IMR-90 (cell line): ENCODE measurements at regions not wholly inside any gene's neighbourhood (a gene's known extent, or its start where the extent isn't known, plus 50 kb on each side); places are given as distances from the start of the nearest gene placed in this dataset.

Experiments used
- BHLHE40 ChIP-seq: fragments of 150-350 bp; IDR thresholded peaks from 2 replicates; pipeline ENCODE4 v1.6.1; 2016; ENCODE audit warnings: mild to moderate bottlenecking, low read depth, low read length
- CEBPB ChIP-seq: IDR thresholded peaks from 2 replicates; pipeline ENCODE4 v1.6.1; 2012; ENCODE audit warnings: low read depth, low read length, improper control_type of control experiment
- ELK1 ChIP-seq: fragments of 150-350 bp; IDR thresholded peaks from 2 replicates; pipeline ENCODE4 v1.6.1; 2016; ENCODE audit warnings: low read depth, mild to moderate bottlenecking, low read length, moderate library complexity, borderline replicate concordance
- FOS ChIP-seq: fragments of 150-350 bp; IDR thresholded peaks from 2 replicates; pipeline ENCODE4 v1.6.1; 2016; ENCODE audit warnings: low read depth, low read length
- NFE2L2 ChIP-seq: fragments of 150-350 bp; IDR thresholded peaks from 2 replicates; pipeline ENCODE4 v1.6.1; 2016; ENCODE audit warnings: low read depth, mild to moderate bottlenecking, low read length
- POLR2A ChIP-seq: IDR thresholded peaks from 2 replicates; pipeline ENCODE4 v1.6.1; 2012; ENCODE audit warnings: mild to moderate bottlenecking, low read depth, low read length
- RAD21 ChIP-seq: IDR thresholded peaks from 2 replicates; pipeline ENCODE4 v1.6.1; 2012; ENCODE audit warnings: low read length, improper control_type of control experiment
- RFX5 ChIP-seq: IDR thresholded peaks from 2 replicates; pipeline ENCODE4 v1.8.0; 2012; ENCODE audit warnings: low read depth, mild to moderate bottlenecking, low read length, moderate library complexity
- USF2 ChIP-seq: fragments of 150-350 bp; IDR thresholded peaks from 2 replicates; pipeline ENCODE4 v1.6.1; 2017; ENCODE audit warnings: mild to moderate bottlenecking, antibody characterized with exemption, low read length, low read depth
- TF ChIP-seq, protein P1 (sequence below): conservative IDR thresholded peaks from 2 replicates; pipeline ENCODE4 v1.5.1; 2012; ENCODE audit warnings: mild to moderate bottlenecking, low read depth, low read length, improper control_type of control experiment

GRCh38 chr7:98728555-98728954 is 111.5 kb downstream of the NPTX2 start:
- TF ChIP-seq POLR2A (no peak), USF2 (no peak), ELK1 (no peak), CEBPB (no peak), RAD21 (no peak), BHLHE40 (no peak), RFX5 (no peak), FOS (no peak), NFE2L2 (no peak)
- TF ChIP-seq, protein P1, sequence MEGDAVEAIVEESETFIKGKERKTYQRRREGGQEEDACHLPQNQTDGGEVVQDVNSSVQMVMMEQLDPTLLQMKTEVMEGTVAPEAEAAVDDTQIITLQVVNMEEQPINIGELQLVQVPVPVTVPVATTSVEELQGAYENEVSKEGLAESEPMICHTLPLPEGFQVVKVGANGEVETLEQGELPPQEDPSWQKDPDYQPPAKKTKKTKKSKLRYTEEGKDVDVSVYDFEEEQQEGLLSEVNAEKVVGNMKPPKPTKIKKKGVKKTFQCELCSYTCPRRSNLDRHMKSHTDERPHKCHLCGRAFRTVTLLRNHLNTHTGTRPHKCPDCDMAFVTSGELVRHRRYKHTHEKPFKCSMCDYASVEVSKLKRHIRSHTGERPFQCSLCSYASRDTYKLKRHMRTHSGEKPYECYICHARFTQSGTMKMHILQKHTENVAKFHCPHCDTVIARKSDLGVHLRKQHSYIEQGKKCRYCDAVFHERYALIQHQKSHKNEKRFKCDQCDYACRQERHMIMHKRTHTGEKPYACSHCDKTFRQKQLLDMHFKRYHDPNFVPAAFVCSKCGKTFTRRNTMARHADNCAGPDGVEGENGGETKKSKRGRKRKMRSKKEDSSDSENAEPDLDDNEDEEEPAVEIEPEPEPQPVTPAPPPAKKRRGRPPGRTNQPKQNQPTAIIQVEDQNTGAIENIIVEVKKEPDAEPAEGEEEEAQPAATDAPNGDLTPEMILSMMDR, result no peak
